Suprapubic skin (tissue), 4 donors: ENCODE measurements at regions not wholly inside any gene's neighbourhood (a gene's known extent, or its start where the extent isn't known, plus 50 kb on each side); places are given as distances from the start of the nearest gene placed in this dataset.

Experiments used
- EP300 ChIP-seq: sonication (generic); formaldehyde crosslinking; IDR thresholded peaks from one replicate; pipeline ENCODE4 v1.6.1; 2017; ENCODE audit warnings: antibody characterized with exemption
- POLR2A ChIP-seq, 2 donors: fragments of 450-650 bp; IDR thresholded peaks; one replicate each; pipeline ENCODE4 v1.6.1; 2017; ENCODE audit warnings: antibody characterized with exemption in 2 of 2, mild to moderate bottlenecking in 2 of 2, moderate library complexity in 2 of 2
- POLR2AphosphoS5 ChIP-seq, 3 donors: sonication (generic); formaldehyde crosslinking; IDR thresholded peaks; one replicate each; pipeline ENCODE4 v1.6.1; 2017; ENCODE audit warnings: antibody characterized with exemption in 3 of 3
- TF ChIP-seq, protein P1 (sequence below), 2 donors: fragments of 200-600 bp in 1 of 2; fragments of 450-650 bp in 1 of 2; sonication (generic) in 1 of 2; IDR thresholded peaks; one replicate each; pipeline ENCODE4 v1.5.1; 2016 to 2019; ENCODE audit warnings: antibody characterized with exemption in 2 of 2, mild to moderate bottlenecking in 1 of 2, moderate library complexity in 1 of 2

DNA sequence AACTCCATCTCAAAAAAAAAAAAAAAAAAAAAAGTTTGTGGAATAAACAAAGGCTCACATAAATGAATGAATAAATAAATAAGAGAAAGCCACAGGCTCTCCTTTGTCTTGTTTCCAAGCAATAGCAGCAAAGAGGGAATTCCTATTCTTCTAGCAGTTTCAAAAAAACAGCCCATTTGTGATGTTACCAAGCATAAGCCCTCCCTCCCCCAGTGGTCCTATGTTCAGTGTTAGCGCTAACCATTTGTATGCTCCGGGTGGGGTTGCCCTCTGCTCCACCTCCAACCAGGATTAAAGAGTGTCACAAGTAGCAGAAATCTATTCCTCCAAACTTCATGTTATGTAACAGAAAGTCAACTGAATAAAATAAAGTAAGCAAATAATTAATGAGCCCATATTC, 1215.0 kb upstream of the TENM4 start:
- TF ChIP-seq, protein P1, sequence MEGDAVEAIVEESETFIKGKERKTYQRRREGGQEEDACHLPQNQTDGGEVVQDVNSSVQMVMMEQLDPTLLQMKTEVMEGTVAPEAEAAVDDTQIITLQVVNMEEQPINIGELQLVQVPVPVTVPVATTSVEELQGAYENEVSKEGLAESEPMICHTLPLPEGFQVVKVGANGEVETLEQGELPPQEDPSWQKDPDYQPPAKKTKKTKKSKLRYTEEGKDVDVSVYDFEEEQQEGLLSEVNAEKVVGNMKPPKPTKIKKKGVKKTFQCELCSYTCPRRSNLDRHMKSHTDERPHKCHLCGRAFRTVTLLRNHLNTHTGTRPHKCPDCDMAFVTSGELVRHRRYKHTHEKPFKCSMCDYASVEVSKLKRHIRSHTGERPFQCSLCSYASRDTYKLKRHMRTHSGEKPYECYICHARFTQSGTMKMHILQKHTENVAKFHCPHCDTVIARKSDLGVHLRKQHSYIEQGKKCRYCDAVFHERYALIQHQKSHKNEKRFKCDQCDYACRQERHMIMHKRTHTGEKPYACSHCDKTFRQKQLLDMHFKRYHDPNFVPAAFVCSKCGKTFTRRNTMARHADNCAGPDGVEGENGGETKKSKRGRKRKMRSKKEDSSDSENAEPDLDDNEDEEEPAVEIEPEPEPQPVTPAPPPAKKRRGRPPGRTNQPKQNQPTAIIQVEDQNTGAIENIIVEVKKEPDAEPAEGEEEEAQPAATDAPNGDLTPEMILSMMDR (IDR thresholded peaks at IDR 0.05) = no peak
- TF ChIP-seq EP300 = no peak
- TF ChIP-seq POLR2A (IDR thresholded peaks at IDR 0.05) = no peak
- no peak for TF ChIP-seq POLR2AphosphoS5 (IDR thresholded peaks at IDR 0.05)
